A673 (cell line): ENCODE measurements at regions not wholly inside any gene's neighbourhood (a gene's known extent, or its start where the extent isn't known, plus 50 kb on each side); places are given as distances from the start of the nearest gene placed in this dataset.

Experiments used
- CTCF ChIP-seq: fragments of 300-800, 200-600 bp; sonication (generic); conservative IDR thresholded peaks from 2 replicates; pipeline ENCODE4 v1.5.1; 2017; ENCODE audit warnings: low read depth, mild to moderate bottlenecking, antibody characterized with exemption, low read length, moderate library complexity, mixed read lengths
- EZH2 ChIP-seq: fragments of 200-600 bp; sonication (generic); IDR thresholded peaks from 2 replicates; pipeline ENCODE4 v1.6.1; 2017; ENCODE audit warnings: borderline replicate concordance, low read depth, mild to moderate bottlenecking, mixed read lengths, antibody characterized with exemption, low read length; ENCODE audit not compliant: poor library complexity, severe bottlenecking

- TF ChIP-seq CTCF (no peak), EZH2 (no peak)
Observed at GRCh38 chr10:109191341-109191740, 732.0 kb downstream of the XPNPEP1 start.
